Osteocyte (in vitro differentiated cells): ENCODE measurements at regions not wholly inside any gene's neighbourhood (a gene's known extent, or its start where the extent isn't known, plus 50 kb on each side); places are given as distances from the start of the nearest gene placed in this dataset.

ENCODE experiments used
- DNase-seq: peaks from one replicate; pipeline ENCODE4 v3.0.0; 2021; ENCODE audit warnings: mixed read lengths; ENCODE audit not compliant: unreplicated experiment; ENCODE audit errors: extremely low spot score
- H3K27ac Mint-ChIP-seq: one replicate; pipeline ENCODE4 v1.8.0; 2021; ENCODE audit warnings: mild to moderate bottlenecking, mixed read lengths; ENCODE audit not compliant: unreplicated experiment
- H3K27me3 Mint-ChIP-seq: one replicate; pipeline ENCODE4 v1.8.0; 2021; ENCODE audit warnings: mixed read lengths; ENCODE audit not compliant: unreplicated experiment
- H3K36me3 Mint-ChIP-seq: one replicate; pipeline ENCODE4 v1.8.0; 2021; ENCODE audit warnings: mixed read lengths; ENCODE audit not compliant: unreplicated experiment
- H3K4me1 Mint-ChIP-seq: one replicate; pipeline ENCODE4 v1.8.0; 2021; ENCODE audit warnings: mixed read lengths; ENCODE audit not compliant: unreplicated experiment
- H3K4me3 Mint-ChIP-seq: one replicate; pipeline ENCODE4 v1.8.0; 2021; ENCODE audit warnings: mild to moderate bottlenecking, moderate library complexity, mixed read lengths; ENCODE audit not compliant: unreplicated experiment
- H3K9me3 Mint-ChIP-seq: one replicate; pipeline ENCODE4 v1.8.0; 2021; ENCODE audit warnings: mixed read lengths; ENCODE audit not compliant: unreplicated experiment
- TF ChIP-seq, protein P1 (sequence below): fragments of 200-600 bp; sonication (generic); IDR thresholded peaks from 2 replicates; pipeline ENCODE4 v1.5.0; 2021; ENCODE audit warnings: antibody characterized with exemption, mild to moderate bottlenecking, moderate library complexity

DNA sequence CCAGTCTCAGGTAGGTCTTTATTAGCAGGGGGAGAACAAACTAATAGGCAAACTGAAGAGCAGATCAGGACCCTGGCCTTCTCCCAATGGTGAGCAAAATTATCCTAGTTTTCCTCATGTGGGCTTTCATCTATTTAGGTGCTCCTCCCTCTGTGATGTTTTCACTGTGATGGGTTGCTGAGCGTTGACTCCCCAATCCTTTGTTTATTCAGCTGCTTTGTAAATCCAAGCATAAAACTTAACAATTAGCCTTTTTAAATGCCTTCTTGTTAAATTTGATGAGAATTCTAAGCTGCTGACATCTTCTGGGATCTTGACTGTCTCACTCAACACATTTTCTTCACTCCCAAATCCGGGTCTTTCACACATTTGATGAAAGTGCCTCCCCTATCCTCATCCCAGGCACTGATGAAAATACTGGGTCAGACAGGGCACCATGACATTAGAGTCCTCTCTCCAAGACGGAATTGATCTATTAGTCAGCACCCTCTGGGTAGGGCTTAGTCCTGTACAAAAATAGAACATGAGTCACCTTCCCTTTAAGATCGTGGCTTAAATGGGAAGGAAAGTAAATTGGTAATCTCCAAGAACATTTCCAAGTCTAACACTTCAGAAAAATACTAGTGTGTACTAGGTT lies 199.3 kb upstream of the ISX start:
- Mint-ChIP-seq H3K27me3 (no peaks in the 10 kb centered on the region), H3K4me3 (no peak overlapping the region)
- TF ChIP-seq, protein P1, sequence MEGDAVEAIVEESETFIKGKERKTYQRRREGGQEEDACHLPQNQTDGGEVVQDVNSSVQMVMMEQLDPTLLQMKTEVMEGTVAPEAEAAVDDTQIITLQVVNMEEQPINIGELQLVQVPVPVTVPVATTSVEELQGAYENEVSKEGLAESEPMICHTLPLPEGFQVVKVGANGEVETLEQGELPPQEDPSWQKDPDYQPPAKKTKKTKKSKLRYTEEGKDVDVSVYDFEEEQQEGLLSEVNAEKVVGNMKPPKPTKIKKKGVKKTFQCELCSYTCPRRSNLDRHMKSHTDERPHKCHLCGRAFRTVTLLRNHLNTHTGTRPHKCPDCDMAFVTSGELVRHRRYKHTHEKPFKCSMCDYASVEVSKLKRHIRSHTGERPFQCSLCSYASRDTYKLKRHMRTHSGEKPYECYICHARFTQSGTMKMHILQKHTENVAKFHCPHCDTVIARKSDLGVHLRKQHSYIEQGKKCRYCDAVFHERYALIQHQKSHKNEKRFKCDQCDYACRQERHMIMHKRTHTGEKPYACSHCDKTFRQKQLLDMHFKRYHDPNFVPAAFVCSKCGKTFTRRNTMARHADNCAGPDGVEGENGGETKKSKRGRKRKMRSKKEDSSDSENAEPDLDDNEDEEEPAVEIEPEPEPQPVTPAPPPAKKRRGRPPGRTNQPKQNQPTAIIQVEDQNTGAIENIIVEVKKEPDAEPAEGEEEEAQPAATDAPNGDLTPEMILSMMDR = no peak

DNA sequence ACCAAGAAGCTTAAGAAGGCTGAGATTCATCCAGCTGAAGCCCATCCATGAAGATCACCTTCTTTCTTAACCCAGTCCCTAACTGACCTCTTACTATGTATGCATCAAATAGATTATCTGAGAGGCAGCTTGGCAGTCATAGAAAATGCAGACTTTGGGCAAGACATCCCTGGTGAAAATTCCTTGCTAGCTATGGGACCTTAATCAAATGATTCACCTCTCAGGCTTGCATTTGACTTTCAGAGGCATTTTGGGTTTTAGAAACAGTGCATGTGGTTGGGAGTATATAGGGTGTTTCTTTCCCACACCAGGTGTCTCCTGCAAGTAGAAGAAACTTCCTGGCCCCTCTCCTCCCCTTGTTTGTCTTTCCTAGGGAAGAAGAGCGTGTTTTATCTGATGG lies 188.5 kb upstream of the ISX start:
- no peak overlapping the region for H3K4me3 Mint-ChIP-seq
- H3K27me3 Mint-ChIP-seq = no peaks in the 10 kb centered on the region
- DNase-seq = no peak
- TF ChIP-seq, protein P1 = no peak
- H3K36me3 Mint-ChIP-seq = no peaks in the 10 kb centered on the region
- H3K27ac Mint-ChIP-seq = no peak overlapping the region
- H3K9me3 Mint-ChIP-seq = peaks cover 11% of the 10 kb centered on the region
- no peaks in the 10 kb centered on the region for H3K4me1 Mint-ChIP-seq

More for the DNA sequence above, 199.3 kb upstream of the ISX start:
- H3K27ac Mint-ChIP-seq = peak overlapping the region; percentile 48
- no peaks in the 10 kb centered on the region for H3K36me3 Mint-ChIP-seq
- peaks cover 9% of the 10 kb centered on the region for H3K9me3 Mint-ChIP-seq
- H3K4me1 Mint-ChIP-seq = peaks cover 12% of the 10 kb centered on the region
- no peak for DNase-seq

DNA sequence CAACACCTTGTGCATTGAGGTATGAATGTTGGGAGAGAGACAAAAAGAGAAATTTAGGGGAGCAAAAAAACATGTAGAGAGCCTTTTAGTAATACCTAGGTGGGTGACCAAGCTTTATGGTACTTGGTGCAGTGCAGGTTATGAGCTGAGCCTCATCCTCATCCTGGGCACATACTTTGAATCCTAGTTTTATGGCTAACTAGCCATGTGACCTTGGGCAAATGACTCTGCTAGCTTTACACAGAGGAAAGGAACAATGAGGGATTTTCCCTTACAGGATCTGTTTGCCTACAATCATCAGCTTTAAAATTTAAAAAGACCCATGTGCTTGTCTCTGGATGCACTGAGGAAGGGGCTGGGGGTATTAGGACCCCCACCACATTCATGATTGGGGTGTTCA lies 187.8 kb upstream of the ISX start:
- TF ChIP-seq, protein P1 = no peak
- Mint-ChIP-seq H3K36me3 (no peaks in the 10 kb centered on the region), H3K27me3 (no peaks in the 10 kb centered on the region), H3K27ac (no peak overlapping the region), H3K4me1 (no peaks in the 10 kb centered on the region), H3K9me3 (peaks cover 11% of the 10 kb centered on the region), H3K4me3 (no peak overlapping the region)
- no peak for DNase-seq

DNA sequence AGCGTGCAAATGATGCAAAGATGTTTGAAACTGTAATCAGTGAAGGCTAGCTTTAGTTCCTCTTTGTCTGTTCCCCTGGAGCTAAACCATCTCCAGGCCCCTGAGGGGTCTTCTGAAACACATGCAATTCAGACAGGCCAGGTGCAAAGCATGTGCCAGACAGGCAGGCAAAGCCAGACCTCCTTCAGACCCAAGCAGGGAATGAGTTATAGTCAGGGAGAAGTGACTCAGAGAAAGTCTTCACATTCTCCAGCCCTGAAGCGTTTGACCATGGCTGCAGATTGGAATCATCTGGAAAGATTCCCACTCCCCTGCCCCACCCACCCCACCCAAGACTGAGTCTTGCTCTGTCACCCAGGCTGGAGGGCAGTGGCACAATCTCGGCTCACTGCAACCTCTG lies 187.0 kb upstream of the ISX start:
- DNase-seq = no peak
- no peaks in the 10 kb centered on the region for H3K27me3 Mint-ChIP-seq
- H3K4me1 Mint-ChIP-seq = no peaks in the 10 kb centered on the region
- no peaks in the 10 kb centered on the region for H3K36me3 Mint-ChIP-seq
- peaks cover 11% of the 10 kb centered on the region for H3K9me3 Mint-ChIP-seq
- H3K27ac Mint-ChIP-seq = no peak overlapping the region
- no peak overlapping the region for H3K4me3 Mint-ChIP-seq
- TF ChIP-seq, protein P1 = no peak

DNA sequence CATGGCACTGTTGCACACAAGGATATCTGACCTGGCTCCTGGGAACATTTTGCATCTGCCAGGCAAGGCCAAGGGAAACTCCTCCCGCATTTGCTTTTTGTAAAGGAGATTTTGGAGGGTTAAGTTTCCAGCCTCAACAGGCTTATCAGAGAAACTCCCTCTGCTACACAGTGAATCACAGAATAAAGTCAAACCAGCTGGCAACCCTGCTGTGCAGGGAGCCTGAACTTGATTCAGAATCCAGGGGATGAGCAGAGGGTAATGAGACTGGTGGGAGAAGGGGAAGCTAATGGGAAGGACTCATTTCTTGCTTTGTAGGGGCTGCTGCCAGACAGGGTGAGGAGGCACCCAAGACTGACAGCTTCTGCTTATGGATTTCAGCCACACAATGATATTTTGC lies 185.3 kb upstream of the ISX start:
- Mint-ChIP-seq H3K9me3 (peaks cover 17% of the 10 kb centered on the region), H3K4me1 (no peaks in the 10 kb centered on the region), H3K36me3 (no peaks in the 10 kb centered on the region), H3K4me3 (no peak overlapping the region), H3K27me3 (no peaks in the 10 kb centered on the region), H3K27ac (no peak overlapping the region)
- no peak for DNase-seq
- TF ChIP-seq, protein P1 = no peak
